Esophagus muscularis mucosa (tissue), 3 donors: ENCODE measurements at regions not wholly inside any gene's neighbourhood (a gene's known extent, or its start where the extent isn't known, plus 50 kb on each side); places are given as distances from the start of the nearest gene placed in this dataset.

Experiments
- CTCF ChIP-seq, 3 experiments: fragments of 200-600 bp in 2 of 3; fragments of 450-650 bp in 1 of 3; sonication (generic) in 2 of 3; IDR thresholded peaks; one replicate each; pipeline ENCODE4 v1.5.1; 2017 to 2019; ENCODE audit warnings: antibody characterized with exemption in 3 of 3, mild to moderate bottlenecking in 2 of 3, moderate library complexity in 1 of 3
- POLR2AphosphoS5 ChIP-seq, 2 donors: sonication (generic); formaldehyde crosslinking; IDR thresholded peaks; one replicate each; pipeline ENCODE4 v1.6.1; 2017; ENCODE audit warnings: antibody characterized with exemption in 2 of 2

- TF ChIP-seq CTCF (IDR thresholded peaks at IDR 0.05), result no peak
- no peak for TF ChIP-seq POLR2AphosphoS5 (IDR thresholded peaks at IDR 0.05)
Observed at GRCh38 chr5:61823781-61824180, 482.2 kb upstream of the KIF2A start.
